Stimulated activated naive CD8-positive, alpha-beta T cell treated with anti-CD3 and anti-CD28 coated beads, Interleukin-15, amount 100 ng/mL, for 72 hours (primary cell): ENCODE measurements at regions not wholly inside any gene's neighbourhood (a gene's known extent, or its start where the extent isn't known, plus 50 kb on each side); places are given as distances from the start of the nearest gene placed in this dataset.

Source experiments
- ATAC-seq: fragments of 150-1000 bp; cut with Tn5 transposase; 2 replicates; pipeline ENCODE4 v1.10.0; 2021; ENCODE audit warnings: mild to moderate bottlenecking, moderate library complexity
- DNase-seq, 2 donors: peaks; one replicate each; pipeline ENCODE4 v3.0.0; 2021 to 2022
- H3K27ac Mint-ChIP-seq, 2 donors: one replicate each; pipeline ENCODE4 v1.8.0; 2022; ENCODE audit warnings: mild to moderate bottlenecking in 2 of 2, mixed read lengths in 2 of 2, moderate library complexity in 2 of 2
- H3K27me3 Mint-ChIP-seq: one replicate; pipeline ENCODE4 v1.8.0; 2022; ENCODE audit warnings: mixed read lengths
- H3K4me1 Mint-ChIP-seq: one replicate; pipeline ENCODE4 v1.8.0; 2022; ENCODE audit warnings: mild to moderate bottlenecking, mixed read lengths
- H3K4me3 Mint-ChIP-seq, 2 donors: one replicate each; pipeline ENCODE4 v1.8.0; 2022; ENCODE audit warnings: mild to moderate bottlenecking in 2 of 2, mixed read lengths in 2 of 2, moderate library complexity in 1 of 2
- H3K9me3 Mint-ChIP-seq, 2 donors: one replicate each; pipeline ENCODE4 v1.8.0; 2022; ENCODE audit warnings: mixed read lengths in 2 of 2

DNA sequence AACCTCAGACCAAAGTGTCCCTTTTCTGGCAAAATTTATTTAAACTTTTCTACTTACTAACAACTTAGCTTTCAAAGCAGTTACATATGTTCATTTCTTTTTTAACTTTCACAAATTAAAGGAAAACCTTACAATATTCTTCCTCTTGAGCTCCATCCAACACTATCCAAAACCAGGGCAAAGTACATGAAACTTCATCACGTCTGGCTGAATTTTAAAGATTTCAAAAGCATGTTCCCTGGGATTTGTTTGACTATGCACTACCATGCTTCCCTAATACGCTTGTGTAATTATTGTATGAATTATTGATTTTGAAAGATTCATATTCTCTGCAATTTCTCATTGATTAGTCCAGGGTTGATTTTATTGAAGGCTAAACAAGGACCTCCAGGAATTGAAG lies 343.1 kb upstream of the TMPO start:
- Mint-ChIP-seq H3K4me3 (no peak overlapping the region), H3K9me3 (no peaks in the 10 kb centered on the region), H3K27ac (no peak overlapping the region), H3K4me1 (no peaks in the 10 kb centered on the region), H3K27me3 (no peaks in the 10 kb centered on the region)
- DNase-seq, result no peak
- no peak for ATAC-seq

DNA sequence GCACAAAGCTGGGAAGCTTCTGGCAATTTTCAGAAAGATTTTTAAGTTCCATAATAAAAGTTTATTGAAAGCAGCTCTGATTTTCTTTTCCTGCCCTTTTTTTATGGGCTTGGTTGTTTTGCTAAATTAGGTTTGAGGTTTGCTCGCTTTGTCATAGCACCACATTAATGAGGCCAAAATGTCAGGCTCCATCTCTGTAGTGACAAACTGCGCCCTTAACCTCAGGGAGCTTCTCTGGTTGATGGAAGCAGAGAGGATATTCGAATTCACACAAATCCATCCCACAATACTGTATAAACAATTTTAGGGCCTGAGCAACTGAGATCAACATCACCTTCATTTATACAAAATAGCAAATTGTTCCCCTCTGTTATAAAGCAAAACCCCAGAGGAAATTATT lies 342.6 kb upstream of the TMPO start:
- Mint-ChIP-seq H3K27ac (no peak overlapping the region), H3K4me1 (no peaks in the 10 kb centered on the region), H3K9me3 (no peaks in the 10 kb centered on the region), H3K27me3 (no peaks in the 10 kb centered on the region), H3K4me3 (no peak overlapping the region)
- DNase-seq, result no peak
- ATAC-seq, result no peak

DNA sequence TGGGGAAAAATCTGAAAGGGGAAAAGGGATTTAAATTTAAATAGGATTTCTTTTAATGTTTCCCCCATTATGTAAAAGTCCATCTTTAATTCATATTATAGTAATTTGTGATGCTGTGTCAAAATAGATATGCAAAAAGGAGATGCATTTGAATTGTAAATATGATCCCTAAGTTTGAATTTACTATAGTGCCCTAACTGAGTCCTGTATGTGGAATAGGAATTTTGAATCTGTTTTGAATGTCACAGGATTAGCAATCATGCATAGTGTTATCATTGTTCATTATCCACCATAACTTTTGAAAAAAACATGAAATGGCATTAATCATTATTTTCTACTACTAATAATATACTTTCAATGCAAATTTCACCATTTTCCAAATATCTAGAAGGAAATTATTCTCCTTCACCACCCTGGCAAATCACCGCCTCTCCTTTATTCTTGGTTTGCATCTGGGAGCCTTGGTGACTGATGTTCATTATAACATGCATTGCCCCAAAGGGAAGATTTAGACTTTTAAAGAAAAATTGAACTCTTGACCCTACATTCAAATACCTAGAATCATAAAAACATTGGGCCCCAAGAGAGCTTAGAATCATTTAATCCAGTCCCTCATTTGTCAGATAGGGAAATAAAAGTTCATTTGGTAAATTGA lies 341.5 kb upstream of the TMPO start:
- ATAC-seq (no peak), DNase-seq (no peak)
- Mint-ChIP-seq H3K9me3 (no peaks in the 10 kb centered on the region), H3K4me3 (no peak overlapping the region), H3K27ac (no peak overlapping the region), H3K4me1 (no peaks in the 10 kb centered on the region), H3K27me3 (no peaks in the 10 kb centered on the region)

DNA sequence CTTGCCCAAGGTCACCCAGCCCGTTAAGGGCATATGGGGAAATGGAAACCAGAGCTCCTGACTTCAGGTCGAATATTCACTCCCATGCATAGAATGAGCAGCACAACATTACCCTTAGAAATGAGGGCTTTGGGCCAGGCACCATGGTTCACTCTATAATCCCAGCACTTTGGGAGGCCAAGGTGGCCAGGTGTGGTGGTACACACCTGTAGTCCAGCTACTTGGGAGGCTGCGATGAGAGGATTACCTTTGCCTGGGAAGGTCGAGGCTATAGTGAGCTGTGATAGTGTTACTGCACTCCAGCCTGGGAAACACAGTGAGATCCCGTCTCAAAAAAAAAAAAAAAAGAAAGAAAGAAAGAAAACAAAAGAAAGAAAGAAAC lies 341.0 kb upstream of the TMPO start:
- no peaks in the 10 kb centered on the region for H3K27me3 Mint-ChIP-seq
- ATAC-seq (no peak), DNase-seq (no peak)
- no peaks in the 10 kb centered on the region for H3K9me3 Mint-ChIP-seq
- no peaks in the 10 kb centered on the region for H3K4me1 Mint-ChIP-seq
- no peak overlapping the region for H3K4me3 Mint-ChIP-seq
- H3K27ac Mint-ChIP-seq, result no peak overlapping the region

DNA sequence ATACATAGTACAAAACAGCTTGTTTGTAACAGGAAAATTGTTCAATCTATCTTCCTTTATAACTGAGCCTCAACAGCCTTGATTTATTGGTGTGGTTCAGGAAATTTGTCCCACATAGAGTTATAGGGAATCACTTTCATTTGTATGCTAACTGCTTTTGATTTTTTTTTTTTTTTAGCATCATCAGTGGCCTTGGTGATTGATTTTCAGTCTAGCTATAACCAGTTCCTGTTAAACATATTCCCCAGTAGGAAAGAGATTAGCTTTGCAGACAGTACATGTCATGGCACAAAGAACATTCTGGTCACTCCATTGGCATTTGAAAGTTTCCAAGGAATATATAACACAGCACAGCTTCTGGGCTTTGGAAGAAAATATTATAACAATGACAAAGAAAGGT lies 337.3 kb upstream of the TMPO start:
- no peak overlapping the region for H3K4me3 Mint-ChIP-seq
- ATAC-seq, result no peak
- DNase-seq, result no peak
- H3K27ac Mint-ChIP-seq, result no peak overlapping the region
- H3K4me1 Mint-ChIP-seq, result no peaks in the 10 kb centered on the region
- peaks cover 7% of the 10 kb centered on the region for H3K27me3 Mint-ChIP-seq
- no peaks in the 10 kb centered on the region for H3K9me3 Mint-ChIP-seq

DNA sequence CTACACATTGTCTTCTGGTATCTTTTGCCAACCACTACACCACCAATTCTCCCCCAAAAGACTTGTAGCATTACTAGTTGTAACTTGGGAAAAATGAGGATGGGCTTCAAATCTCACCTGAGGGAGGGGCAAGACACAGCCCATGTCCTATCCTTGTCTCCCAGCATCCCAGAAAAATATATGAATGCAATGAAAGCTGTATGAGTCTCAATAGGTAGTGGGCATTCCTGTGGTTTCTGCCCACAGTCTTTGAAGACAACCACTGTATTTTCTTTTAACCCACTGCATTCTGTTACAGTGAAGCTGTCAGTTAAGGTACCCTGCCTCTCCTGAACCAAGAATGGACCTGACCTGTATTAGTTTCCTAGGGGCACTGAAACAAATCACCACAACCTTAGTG lies 336.2 kb upstream of the TMPO start:
- Mint-ChIP-seq H3K4me1 (no peaks in the 10 kb centered on the region), H3K4me3 (no peak overlapping the region), H3K27me3 (peaks cover 7% of the 10 kb centered on the region), H3K27ac (no peak overlapping the region), H3K9me3 (no peaks in the 10 kb centered on the region)
- ATAC-seq (no peak), DNase-seq (no peak)

DNA sequence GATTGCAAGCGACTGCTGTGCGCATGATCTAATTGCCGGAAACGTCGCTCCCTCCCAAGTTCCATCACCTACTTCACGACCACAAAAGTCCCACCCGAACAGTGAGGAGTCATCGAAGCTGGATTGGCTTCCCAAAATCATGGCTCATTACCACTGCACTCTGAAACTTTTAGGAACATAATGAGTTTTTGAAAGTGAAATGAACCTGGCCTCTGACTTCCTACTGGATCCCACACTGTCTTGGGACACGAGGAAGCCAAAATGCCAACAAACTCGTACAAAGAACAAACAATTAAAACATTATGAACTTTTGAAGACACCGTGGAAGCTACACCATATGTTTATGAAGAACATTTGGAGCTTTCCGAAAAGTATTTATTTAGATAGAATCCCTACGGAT lies 334.8 kb upstream of the TMPO start:
- Mint-ChIP-seq H3K4me1 (no peaks in the 10 kb centered on the region), H3K27me3 (peaks cover 7% of the 10 kb centered on the region), H3K27ac (no peak overlapping the region), H3K9me3 (no peaks in the 10 kb centered on the region), H3K4me3 (no peak overlapping the region)
- DNase-seq (no peak), ATAC-seq (no peak)

DNA sequence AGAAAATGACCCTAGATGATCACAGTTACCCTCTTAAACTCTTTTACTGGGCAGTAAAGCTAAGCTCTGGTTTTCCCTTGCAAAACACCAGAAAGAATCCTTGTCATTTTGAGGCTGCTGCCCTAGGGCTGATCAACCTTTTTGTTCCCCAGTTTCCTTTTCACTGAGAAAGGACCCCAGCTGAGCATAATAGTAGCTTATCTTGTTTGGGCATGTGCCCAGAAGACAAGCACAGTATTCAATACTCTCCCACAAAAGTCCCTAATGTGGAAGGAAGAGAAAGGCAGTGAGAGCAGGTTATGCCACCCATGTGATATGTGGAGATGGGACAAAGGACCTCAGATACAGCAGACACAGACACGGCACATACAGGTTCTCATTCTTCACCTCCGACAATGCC lies 332.6 kb upstream of the TMPO start:
- H3K27ac Mint-ChIP-seq, result no peak overlapping the region
- H3K4me3 Mint-ChIP-seq, result no peak overlapping the region
- ATAC-seq (no peak), DNase-seq (no peak)
- no peaks in the 10 kb centered on the region for H3K4me1 Mint-ChIP-seq
- no peaks in the 10 kb centered on the region for H3K9me3 Mint-ChIP-seq
- peaks cover 7% of the 10 kb centered on the region for H3K27me3 Mint-ChIP-seq

DNA sequence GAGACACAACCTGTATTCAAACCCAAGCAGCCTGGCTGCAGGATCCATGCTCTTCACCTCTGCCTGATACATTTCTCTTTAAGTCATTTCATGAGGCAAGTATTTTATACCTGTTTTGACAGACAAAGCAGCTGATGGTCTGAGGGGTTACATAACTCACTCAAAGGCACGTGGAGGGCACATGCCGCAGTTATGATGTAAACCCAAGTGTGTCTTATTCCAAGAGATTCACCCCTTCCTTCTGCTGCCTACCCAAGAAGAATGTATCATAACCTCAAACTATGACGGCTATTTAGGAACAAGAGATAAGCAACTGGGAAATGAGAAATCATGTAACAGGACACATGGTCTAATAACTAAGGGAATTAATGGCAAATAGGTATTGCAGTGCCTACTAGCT lies 329.8 kb upstream of the TMPO start:
- no peaks in the 10 kb centered on the region for H3K9me3 Mint-ChIP-seq
- no peak overlapping the region for H3K27ac Mint-ChIP-seq
- DNase-seq (no peak), ATAC-seq (no peak)
- H3K27me3 Mint-ChIP-seq, result no peaks in the 10 kb centered on the region
- H3K4me1 Mint-ChIP-seq, result no peaks in the 10 kb centered on the region
- H3K4me3 Mint-ChIP-seq, result no peak overlapping the region

DNA sequence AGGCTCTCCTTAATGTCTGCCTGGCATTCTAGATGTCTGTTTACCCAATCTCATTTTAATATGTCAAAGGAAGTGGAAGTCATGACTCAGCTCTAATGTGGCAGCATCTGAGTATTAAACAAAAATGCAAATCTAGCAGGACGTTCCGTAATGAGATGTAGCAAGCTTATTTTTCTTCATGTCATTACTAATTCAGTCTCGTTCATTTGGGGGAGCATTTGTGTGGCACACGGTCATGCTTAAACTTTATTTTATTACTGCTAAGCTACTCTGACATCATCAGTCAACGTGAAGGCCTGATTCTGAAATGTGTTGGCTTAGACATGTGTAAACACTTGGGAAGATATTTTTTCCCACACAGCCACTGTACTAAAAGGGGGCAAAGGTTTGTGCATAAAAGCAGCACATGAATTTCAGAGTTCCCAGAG lies 326.7 kb upstream of the TMPO start:
- no peak for DNase-seq
- H3K27me3 Mint-ChIP-seq, result no peaks in the 10 kb centered on the region

DNA sequence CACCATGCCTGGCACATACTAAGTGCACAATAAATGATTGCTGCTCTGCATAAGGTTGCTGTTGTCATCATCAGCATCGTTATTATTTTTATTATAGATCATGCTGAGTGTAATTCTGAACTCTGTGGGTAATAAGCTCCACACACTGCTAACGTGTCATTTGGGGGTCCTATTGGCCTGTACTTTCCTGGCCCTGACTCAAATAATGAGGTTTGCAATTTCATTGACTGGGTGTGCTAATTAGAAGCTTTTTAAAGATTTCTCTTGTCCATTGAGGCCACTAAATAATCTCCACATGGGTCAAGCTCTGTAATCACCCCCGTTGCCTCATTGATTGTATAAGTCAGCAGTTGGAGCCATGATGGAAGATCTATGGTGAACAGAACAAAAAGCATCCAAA lies 320.8 kb upstream of the TMPO start:
- no peaks in the 10 kb centered on the region for H3K27me3 Mint-ChIP-seq
- no peaks in the 10 kb centered on the region for H3K4me1 Mint-ChIP-seq
- no peaks in the 10 kb centered on the region for H3K9me3 Mint-ChIP-seq
- no peak overlapping the region for H3K4me3 Mint-ChIP-seq
- no peak overlapping the region for H3K27ac Mint-ChIP-seq
- no peak for DNase-seq
- no peak for ATAC-seq

More for the DNA sequence above, 326.7 kb upstream of the TMPO start:
- ATAC-seq, result no peak
- H3K4me3 Mint-ChIP-seq, result no peak overlapping the region
- no peaks in the 10 kb centered on the region for H3K9me3 Mint-ChIP-seq
- no peak overlapping the region for H3K27ac Mint-ChIP-seq
- no peaks in the 10 kb centered on the region for H3K4me1 Mint-ChIP-seq

DNA sequence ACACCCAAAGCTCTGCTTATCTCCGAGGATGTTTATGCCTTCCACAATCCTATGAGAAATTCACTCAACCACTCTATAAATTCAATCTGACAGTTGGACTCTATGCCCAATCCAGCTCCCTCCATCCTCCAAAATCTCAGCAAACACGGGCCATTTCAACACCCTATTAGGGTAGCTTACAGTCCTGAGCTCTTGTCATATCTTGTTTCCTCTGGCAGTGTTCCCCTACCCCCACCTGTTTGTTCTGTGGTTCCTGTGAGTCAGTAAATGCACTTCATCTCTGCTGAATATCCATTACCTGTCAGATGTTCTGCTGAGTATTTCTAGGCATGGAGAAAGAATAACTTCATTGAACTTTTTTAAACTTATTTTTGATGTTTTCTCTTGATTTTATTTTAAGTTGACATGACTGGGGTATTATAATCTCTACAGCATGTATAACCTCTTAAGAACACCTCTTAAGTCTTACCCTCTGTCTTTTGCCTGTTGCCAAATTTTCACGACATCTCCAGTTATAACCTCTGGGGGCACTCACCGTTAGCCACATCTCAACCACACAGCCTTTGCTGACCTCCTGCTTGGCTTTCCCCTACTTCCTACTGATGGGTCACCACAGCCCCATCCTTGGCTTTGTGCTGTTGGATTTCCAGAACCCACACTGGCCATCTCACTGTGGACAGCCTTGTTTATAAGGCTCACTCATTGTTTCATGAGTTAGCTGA lies 317.0 kb upstream of the TMPO start:
- ATAC-seq (no peak), DNase-seq (no peak)
- H3K4me1 Mint-ChIP-seq, result no peaks in the 10 kb centered on the region
- H3K27ac Mint-ChIP-seq, result no peak overlapping the region
- no peaks in the 10 kb centered on the region for H3K27me3 Mint-ChIP-seq
- no peak overlapping the region for H3K4me3 Mint-ChIP-seq
- H3K9me3 Mint-ChIP-seq, result peaks cover 0 to 3% of the 10 kb centered on the region in 2 donors

DNA sequence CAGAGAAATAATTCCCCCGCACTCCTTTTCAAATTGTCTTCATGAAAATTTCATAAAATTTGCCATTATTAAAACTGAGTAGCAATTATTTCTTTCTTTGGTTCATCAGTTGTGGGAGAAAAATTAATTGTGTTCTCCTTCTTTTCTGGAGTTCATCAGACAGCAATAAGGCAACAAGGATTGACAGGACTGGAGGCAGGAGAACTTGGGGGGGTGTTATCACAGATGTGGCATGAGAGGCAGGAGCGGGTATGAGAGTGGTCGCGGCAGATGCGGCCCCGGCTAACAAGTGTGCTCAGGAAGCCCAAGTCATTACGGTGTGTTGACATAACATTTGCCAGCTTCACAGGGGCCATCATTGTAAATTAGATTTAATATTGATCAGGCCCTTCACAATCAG lies 306.6 kb upstream of the TMPO start:
- ATAC-seq (no peak), DNase-seq (no peak)
- Mint-ChIP-seq H3K4me1 (no peaks in the 10 kb centered on the region), H3K27ac (no peak overlapping the region), H3K27me3 (no peaks in the 10 kb centered on the region), H3K9me3 (peaks cover 5 to 17% of the 10 kb centered on the region in 2 donors), H3K4me3 (no peak overlapping the region)

DNA sequence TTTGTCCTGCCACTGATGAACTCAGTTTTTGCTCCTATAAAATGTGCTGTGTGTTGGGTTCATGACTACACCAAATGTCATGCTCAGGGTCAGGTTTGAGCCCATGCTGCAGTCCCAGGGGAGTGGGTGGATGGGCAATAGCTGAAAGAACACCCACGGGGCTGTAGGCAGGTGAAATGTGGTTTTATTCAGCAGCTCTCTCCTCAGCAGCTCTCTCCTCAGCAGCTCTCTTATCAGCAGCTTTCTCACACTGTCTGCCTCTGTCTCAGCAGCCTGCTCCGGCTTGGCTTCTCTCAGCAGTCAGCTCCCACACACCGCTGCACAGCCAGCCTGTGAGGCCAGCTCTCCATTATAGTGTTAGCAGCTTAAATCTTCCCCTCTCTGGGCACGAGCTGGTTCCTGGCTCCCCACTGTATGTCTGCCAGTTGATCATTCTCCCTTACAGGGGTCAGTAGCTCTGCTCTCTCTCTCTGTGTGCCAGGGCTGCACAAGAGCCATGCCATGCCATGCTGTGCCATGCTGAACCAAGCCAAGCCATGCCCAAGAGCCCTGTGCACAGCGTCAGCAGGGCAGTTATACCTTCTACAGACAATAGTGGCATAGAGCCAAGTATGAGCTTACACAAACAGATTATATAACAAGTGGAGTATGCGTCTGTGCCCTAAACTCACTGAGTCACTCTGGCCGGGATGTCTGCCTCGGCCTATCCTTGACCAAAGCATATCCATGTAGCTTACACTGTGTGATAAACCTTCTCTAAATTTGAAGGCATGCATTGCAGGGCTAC lies 303.3 kb upstream of the TMPO start:
- Mint-ChIP-seq H3K9me3 (no peaks in the 10 kb centered on the region), H3K4me3 (no peak overlapping the region), H3K27me3 (peaks cover 8% of the 10 kb centered on the region), H3K27ac (no peak overlapping the region), H3K4me1 (no peaks in the 10 kb centered on the region)
- no peak for DNase-seq
- peak; percentile 48 for ATAC-seq

DNA sequence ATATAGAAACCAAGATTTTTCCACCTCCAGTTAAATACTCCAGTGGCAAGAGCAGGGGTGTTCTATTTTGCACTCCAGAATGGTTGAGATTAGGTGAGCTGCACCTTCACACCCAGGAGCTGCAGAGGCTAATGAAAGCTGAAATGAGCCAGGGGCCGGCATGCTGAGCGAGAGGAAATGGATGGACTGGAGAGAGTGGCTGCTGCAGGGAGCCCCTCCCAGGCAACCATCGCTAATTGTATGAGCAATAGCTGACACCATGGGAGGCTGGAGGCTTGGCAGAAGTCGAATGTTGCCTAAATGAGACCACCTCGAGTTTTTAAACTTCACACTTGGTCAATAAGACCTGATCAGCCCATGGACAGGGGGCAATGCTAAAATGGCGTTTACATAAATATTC lies 301.8 kb upstream of the TMPO start:
- DNase-seq, result no peak
- Mint-ChIP-seq H3K4me3 (no peak overlapping the region), H3K4me1 (no peaks in the 10 kb centered on the region), H3K27ac (no peak overlapping the region), H3K9me3 (no peaks in the 10 kb centered on the region), H3K27me3 (peaks cover 8% of the 10 kb centered on the region)
- no peak for ATAC-seq

DNA sequence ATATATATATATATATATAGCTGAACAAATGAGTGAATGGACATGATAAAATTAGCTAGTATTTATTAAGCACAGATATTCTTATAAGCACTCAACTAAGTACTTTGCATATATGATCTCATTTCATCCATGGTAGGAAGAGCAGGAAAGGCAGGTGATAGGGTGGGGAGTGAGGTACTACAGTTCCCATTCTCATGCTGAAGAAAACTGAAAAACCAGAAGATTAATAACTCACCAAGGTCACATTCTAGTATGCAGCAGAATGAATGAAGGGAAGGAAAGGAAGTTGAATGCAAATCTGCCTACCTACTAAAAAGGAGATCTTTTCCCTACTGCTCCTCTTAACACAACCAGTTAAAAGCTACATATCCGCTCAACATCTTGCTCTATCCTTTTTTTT lies 298.1 kb upstream of the TMPO start:
- ATAC-seq, result no peak
- Mint-ChIP-seq H3K27ac (no peak overlapping the region), H3K4me3 (no peak overlapping the region), H3K4me1 (no peaks in the 10 kb centered on the region), H3K27me3 (peaks cover 26% of the 10 kb centered on the region), H3K9me3 (no peaks in the 10 kb centered on the region)
- DNase-seq, result no peak
